Astrocyte of the cerebellum (primary cell): ENCODE measurements at regions not wholly inside any gene's neighbourhood (a gene's known extent, or its start where the extent isn't known, plus 50 kb on each side); places are given as distances from the start of the nearest gene placed in this dataset.

Experiments
- DNase-seq: peaks from one replicate; pipeline ENCODE4 v3.0.0-alpha.2; 2011; ENCODE audit warnings: low read depth
- H3K4me3 ChIP-seq: 2 replicates; pipeline ENCODE4 v1.5.1; 2011; ENCODE audit warnings: mild to moderate bottlenecking, low read depth, low read length, moderate library complexity
- CTCF ChIP-seq: IDR thresholded peaks from 2 replicates; pipeline ENCODE4 v1.5.1; 2012; ENCODE audit warnings: low read length, low read depth, moderate library complexity, mild to moderate bottlenecking; ENCODE audit errors: missing control alignments
- in situ Hi-C: cut with HindIII; loops from 2 replicates; pipeline ENCODE4 v1.10.0; 2017; ENCODE audit warnings: low sequenced_read_pairs

- no peak for DNase-seq
- in situ Hi-C loops, result loop anchor here (5.0 kb wide), 1 partner anchor 466 kb away; no protein-coding TSS in a partner anchor
- TF ChIP-seq CTCF, result no peak
- no peak overlapping the region for H3K4me3 ChIP-seq
These were observed 51.9 kb upstream of the RMDN2 start for GRCh38 chr2:37873229-37873628.

- TF ChIP-seq CTCF, result no peak
- no peak overlapping the region for H3K4me3 ChIP-seq
- no peak for DNase-seq
- in situ Hi-C loops, result loop anchor here (5.0 kb wide), 1 partner anchor 467 kb away; no protein-coding TSS in a partner anchor
These were observed 51.2 kb upstream of the RMDN2 start for GRCh38 chr2:37873749-37874330.

DNA sequence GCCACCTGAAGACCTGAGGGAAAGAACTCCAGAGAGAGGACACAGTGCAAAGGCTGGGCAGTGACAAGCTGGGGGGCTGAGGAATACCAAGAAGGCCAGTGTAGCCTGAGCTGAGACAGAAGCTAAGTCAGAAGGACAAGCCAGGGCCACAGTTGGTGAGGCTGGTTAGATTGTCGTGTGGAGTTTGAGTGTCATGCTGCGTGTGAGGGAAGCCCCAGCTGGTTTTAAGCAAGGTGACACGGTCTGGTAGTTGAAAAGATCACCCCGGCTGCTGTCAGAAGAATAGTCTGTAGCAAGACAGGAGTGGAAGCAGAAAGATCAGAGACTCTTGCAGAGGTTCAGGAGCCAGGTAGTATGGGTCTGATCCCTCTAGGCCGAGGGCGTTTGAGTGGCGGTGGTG is 50.6 kb upstream of the RMDN2 start:
- in situ Hi-C loops, result loop anchor here (5.0 kb wide), 1 partner anchor 467 kb away; no protein-coding TSS in a partner anchor
- no peak for TF ChIP-seq CTCF
- no peak overlapping the region for H3K4me3 ChIP-seq
- DNase-seq, result no peak
